ENCODE measurements at regions not wholly inside any gene's neighbourhood (a gene's known extent, or its start where the extent isn't known, plus 50 kb on each side); places are given as distances from the start of the nearest gene placed in this dataset.
"Not testable (repeated sequence)": the region's sequence is repeated elsewhere in the genome, so short reads cannot be mapped to it uniquely, and the experiment has no call there.

GRCh38 chr6:8628736-8629135 lies 193.4 kb upstream of the SLC35B3 start:
- no peak overlapping the region for H3K27ac ChIP-seq
- no peak for TF ChIP-seq CTCF (conservative IDR thresholded peaks at IDR 0.05)

DNA sequence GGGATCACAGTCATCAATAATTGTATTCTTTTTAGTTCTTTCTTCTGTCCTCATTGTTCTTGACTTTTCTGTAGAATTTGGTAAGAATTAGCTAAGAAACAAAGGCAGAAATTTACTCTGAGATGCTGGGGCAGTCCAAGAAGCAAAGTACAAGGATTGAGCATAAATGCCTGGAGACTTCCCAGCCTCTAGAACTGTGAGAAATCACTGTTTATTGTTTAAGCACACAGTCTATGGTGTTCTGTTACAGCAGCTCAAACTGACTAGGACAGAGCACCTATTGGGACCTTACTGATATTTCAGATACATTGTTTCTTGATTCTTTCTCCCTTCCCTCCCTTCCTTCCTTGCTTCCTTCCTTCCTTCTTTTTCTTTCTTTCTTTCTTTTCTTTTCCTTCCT lies 192.7 kb upstream of the SLC35B3 start:
- no peak overlapping the region for H3K27ac ChIP-seq
- no peak for TF ChIP-seq CTCF (conservative IDR thresholded peaks at IDR 0.05)

DNA sequence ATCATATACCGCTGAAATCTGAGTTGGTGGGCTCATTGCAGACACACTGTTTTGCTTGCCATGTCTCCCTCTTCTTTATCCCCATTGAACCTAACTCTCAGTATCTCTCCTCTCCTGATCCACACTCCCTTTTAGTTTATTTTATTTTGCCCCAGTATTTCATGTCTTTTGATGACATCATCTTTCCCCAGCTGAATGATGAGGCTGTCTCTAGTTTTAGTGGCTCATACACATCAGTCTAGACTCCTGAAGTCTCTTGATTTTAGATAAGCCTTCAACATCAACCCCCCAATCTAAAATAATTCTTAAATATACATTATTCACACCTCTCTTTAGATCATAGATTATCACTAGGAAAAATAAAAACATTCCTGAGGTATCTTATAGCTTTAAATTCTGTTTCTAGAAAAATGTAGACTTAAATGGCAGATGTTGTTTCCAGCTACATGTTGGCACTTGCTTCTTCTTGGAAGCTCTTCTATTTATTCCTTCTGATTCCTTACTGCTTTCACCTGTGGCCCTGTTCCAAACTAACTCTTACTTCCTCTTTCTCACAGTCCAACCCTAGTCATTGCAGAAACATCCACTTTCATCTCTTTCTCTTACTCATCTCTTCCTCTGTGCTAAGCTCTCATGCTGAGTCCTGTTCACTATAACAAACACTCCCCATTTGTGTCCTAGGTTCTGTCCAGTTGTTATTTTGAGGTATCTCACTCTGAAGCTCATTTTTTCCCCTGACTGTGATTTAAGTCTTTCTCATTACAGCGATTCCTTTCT lies 191.9 kb upstream of the SLC35B3 start:
- no peak for TF ChIP-seq CTCF (conservative IDR thresholded peaks at IDR 0.05)
- no peak overlapping the region for H3K27ac ChIP-seq

GRCh38 chr6:8624665-8625064 lies 189.3 kb upstream of the SLC35B3 start:
- H3K27ac ChIP-seq: no peak overlapping the region
- TF ChIP-seq CTCF (conservative IDR thresholded peaks at IDR 0.05): no peak

GRCh38 chr6:8623441-8623840 lies 188.1 kb upstream of the SLC35B3 start:
- no peak for TF ChIP-seq CTCF (conservative IDR thresholded peaks at IDR 0.05)
- H3K27ac ChIP-seq: no peak overlapping the region

DNA sequence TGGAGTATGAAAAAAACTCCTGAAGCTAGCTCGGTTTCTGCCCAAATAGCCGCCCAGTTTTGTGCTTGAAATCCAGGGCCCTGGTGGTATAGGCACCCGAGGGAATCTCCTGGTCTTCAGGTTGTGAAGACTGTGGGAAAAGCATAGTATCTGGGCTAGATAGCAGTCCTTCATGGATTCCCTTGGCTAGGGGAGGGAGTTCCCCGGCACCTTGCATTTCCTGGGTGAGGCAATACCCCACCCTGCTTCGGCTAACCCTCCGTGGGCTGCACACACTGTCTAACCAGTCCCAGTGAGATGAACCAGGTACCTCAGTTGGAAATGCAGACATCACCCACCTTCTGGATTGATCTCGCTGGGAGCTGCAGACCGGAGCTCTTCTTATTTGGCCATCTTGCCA lies 184.5 kb upstream of the SLC35B3 start:
- TF ChIP-seq CTCF (conservative IDR thresholded peaks at IDR 0.05): no peak
- H3K27ac ChIP-seq: no peak overlapping the region

DNA sequence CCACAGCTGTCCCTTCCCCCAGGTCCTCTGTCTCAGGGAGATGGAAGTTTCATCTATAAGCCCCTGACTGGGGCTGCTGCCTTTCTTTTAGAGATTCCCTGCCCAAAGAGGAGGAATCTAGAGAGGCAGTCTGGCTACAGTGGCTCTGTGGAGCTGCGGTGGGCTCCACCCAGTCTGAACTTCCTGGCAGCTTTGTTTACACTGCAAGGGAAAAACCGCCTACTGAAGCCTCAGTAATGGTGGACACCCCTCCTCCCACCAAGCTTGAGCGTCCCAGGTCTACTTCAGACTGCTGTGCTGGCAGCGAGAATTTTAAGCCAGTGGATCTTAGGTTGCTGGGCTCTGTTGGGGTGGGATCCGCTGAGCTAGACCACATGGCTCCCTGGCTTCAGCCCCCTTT lies 184.1 kb upstream of the SLC35B3 start:
- H3K27ac ChIP-seq: not testable (repeated sequence)

DNA sequence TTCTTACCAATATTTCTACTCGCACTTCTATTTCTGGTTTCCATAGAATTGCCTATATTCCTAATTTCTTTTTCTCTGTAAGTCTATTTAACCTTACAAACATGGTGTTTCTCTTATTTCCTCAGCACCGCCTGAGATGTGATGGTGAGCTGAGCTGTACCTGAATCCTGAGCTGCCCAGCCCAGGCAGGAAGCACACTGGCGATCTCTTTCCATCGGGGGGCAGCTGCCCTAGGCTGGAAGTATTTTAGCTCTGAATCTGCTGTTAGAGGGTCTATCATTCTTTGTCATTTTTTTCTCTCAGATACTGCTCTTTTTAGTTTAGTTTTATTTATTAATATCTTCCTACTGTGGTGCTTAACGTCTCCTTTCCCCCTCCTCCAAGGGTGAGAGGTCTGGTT lies 173.4 kb upstream of the SLC35B3 start:
- H3K27ac ChIP-seq: no peak overlapping the region
- no peak for TF ChIP-seq CTCF (conservative IDR thresholded peaks at IDR 0.05)

All from VCaP (cell line).